Amygdala (tissue), 56 donors: ENCODE measurements at regions not wholly inside any gene's neighbourhood (a gene's known extent, or its start where the extent isn't known, plus 50 kb on each side); places are given as distances from the start of the nearest gene placed in this dataset.
"Not testable (repeated sequence)": the region's sequence is repeated elsewhere in the genome, so short reads cannot be mapped to it uniquely, and the experiment has no call there.

Source experiments
- DNase-seq, 56 donors: peaks; one replicate each; lab custom pipeline; 2025; lab: John Stamatoyannopoulos, UW

GRCh38 chr18:55735199-55735855 is 147.3 kb upstream of the TCF4 start:
- no peak for DNase-seq

- no peak for DNase-seq
Measured at GRCh38 chr18:55732227-55733106, 144.5 kb upstream of the TCF4 start.

- no peak for DNase-seq
Measured at GRCh38 chr18:55731594-55732042, 143.6 kb upstream of the TCF4 start.

- DNase-seq, result not testable (repeated sequence)
Measured at GRCh38 chr18:55721006-55721405, 133.0 kb upstream of the TCF4 start.

GRCh38 chr18:55713707-55714106 is 125.7 kb upstream of the TCF4 start:
- no peak for DNase-seq

GRCh38 chr18:55706898-55707297 is 118.9 kb upstream of the TCF4 start:
- no peak for DNase-seq

GRCh38 chr18:55699233-55699765 is 111.3 kb upstream of the TCF4 start:
- DNase-seq, result no peak

GRCh38 chr18:55696811-55697210 is 108.8 kb upstream of the TCF4 start:
- no peak for DNase-seq

GRCh38 chr18:55695091-55695490 is 107.1 kb upstream of the TCF4 start:
- no peak for DNase-seq

GRCh38 chr18:55694291-55694690 is 106.3 kb upstream of the TCF4 start:
- no peak for DNase-seq

GRCh38 chr18:55688030-55688429 is 100.0 kb upstream of the TCF4 start:
- no peak for DNase-seq

GRCh38 chr18:55687106-55687505 is 99.1 kb upstream of the TCF4 start:
- DNase-seq, result no peak

- no peak for DNase-seq
Measured at GRCh38 chr18:55685638-55686037, 97.6 kb upstream of the TCF4 start.

- no peak for DNase-seq
Measured at GRCh38 chr18:55672574-55673361, 84.8 kb upstream of the TCF4 start.

- no peak for DNase-seq
Measured at GRCh38 chr18:55665506-55665905, 77.5 kb upstream of the TCF4 start.

- DNase-seq, result not testable (repeated sequence)
Measured at GRCh38 chr18:55664758-55665400, 76.9 kb upstream of the TCF4 start.

- no peak for DNase-seq
Measured at GRCh38 chr18:55663891-55664290, 75.9 kb upstream of the TCF4 start.

GRCh38 chr18:55658598-55658997 is 70.6 kb upstream of the TCF4 start:
- DNase-seq, result no peak

GRCh38 chr18:55657572-55658331 is 69.8 kb upstream of the TCF4 start:
- no peak for DNase-seq

GRCh38 chr18:55654986-55655385 is 67.0 kb upstream of the TCF4 start:
- no peak for DNase-seq
